ENCODE measurements at regions not wholly inside any gene's neighbourhood (a gene's known extent, or its start where the extent isn't known, plus 50 kb on each side); places are given as distances from the start of the nearest gene placed in this dataset.

DNA sequence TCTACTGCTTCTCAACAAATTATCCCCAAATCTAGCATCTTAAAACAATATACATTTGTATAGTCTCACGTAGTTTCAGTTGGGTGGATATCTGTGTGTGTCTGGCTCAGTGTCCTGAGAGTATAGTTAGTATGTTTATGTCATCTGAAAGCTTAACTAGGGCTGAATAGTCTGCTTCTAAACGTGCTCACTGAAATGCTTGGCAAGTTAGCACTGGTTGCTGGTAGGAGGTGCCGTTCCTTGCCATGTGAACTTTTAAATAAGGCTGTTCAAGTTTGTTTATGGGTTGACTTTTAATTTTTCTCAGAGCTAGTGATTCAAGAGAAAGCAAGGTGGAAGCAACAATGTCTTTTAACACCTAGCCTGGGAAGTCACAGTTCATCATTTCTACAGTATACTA, 1673.6 kb downstream of the PCDH7 start:
- no peak overlapping the region for H3K4me3 Mint-ChIP-seq
- no peak overlapping the region for H3K27ac Mint-ChIP-seq
- no peak for TF ChIP-seq CTCF (conservative IDR thresholded peaks at IDR 0.05)
- peaks cover 3% of the 10 kb centered on the region for H3K27me3 Mint-ChIP-seq
- no peak for DNase-seq (ENCODE audit: extremely low spot score, unreplicated experiment)
- H3K9me3 Mint-ChIP-seq: no peaks in the 10 kb centered on the region
- no peaks in the 10 kb centered on the region for H3K36me3 Mint-ChIP-seq
- no peaks in the 10 kb centered on the region for H3K4me1 Mint-ChIP-seq (ENCODE audit: unreplicated experiment)

DNA sequence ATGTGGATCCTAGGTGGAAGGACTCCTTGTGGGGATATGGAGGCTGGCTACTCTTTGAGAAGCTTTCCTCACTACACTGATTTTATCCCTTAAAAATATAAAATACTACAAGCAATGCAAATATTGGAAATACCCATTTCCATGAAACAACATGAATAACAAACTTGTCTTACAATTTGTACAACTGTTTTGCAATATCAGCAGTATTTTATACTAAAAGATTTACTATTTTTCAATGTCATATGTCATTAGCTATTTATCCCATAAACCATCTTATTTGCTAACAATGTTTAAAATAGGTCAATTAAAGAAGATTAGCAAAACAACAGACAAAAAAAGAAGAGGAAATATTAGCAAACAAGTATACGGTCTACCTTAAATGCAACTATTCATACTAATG, 1674.1 kb downstream of the PCDH7 start:
- Mint-ChIP-seq H3K27ac (no peak overlapping the region), H3K9me3 (no peaks in the 10 kb centered on the region), H3K36me3 (no peaks in the 10 kb centered on the region), H3K27me3 (peaks cover 3% of the 10 kb centered on the region), H3K4me3 (no peak overlapping the region), H3K4me1 (ENCODE audit: unreplicated experiment) (no peaks in the 10 kb centered on the region)
- TF ChIP-seq CTCF (conservative IDR thresholded peaks at IDR 0.05): no peak
- DNase-seq (ENCODE audit: extremely low spot score, unreplicated experiment): no peak

- no peak for TF ChIP-seq CTCF (conservative IDR thresholded peaks at IDR 0.05)
- Mint-ChIP-seq H3K27me3 (peaks cover 3% of the 10 kb centered on the region), H3K9me3 (no peaks in the 10 kb centered on the region), H3K4me1 (ENCODE audit: unreplicated experiment) (no peaks in the 10 kb centered on the region), H3K36me3 (no peaks in the 10 kb centered on the region), H3K27ac (no peak overlapping the region), H3K4me3 (no peak overlapping the region)
- DNase-seq (ENCODE audit: extremely low spot score, unreplicated experiment): no peak
These were observed 1676.4 kb downstream of the PCDH7 start for GRCh38 chr4:32396507-32397070.

DNA sequence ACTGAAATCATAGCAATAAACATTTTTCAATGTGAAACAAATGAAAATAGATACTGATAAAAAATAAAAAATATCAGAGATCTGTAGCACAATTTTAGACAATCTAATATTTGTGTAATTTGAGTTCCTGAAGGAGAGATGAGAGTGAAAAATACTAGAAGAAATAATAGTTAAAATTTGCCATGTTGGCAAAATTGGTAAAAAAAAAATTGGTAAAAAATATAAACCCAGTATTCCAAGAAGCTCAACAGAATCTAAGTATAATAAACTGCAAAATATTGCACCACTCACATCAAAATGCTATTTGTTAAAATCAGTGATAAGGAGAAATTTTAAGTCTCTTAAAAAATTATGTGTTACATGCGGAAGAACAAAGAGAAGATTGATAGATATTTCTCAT, 1680.7 kb downstream of the PCDH7 start:
- TF ChIP-seq CTCF (conservative IDR thresholded peaks at IDR 0.05): no peak
- Mint-ChIP-seq H3K4me1 (ENCODE audit: unreplicated experiment) (no peaks in the 10 kb centered on the region), H3K27ac (no peak overlapping the region), H3K36me3 (no peaks in the 10 kb centered on the region), H3K4me3 (no peak overlapping the region), H3K27me3 (peaks cover 3% of the 10 kb centered on the region), H3K9me3 (no peaks in the 10 kb centered on the region)
- no peak for DNase-seq (ENCODE audit: extremely low spot score, unreplicated experiment)

- H3K9me3 Mint-ChIP-seq: peaks cover 6% of the 10 kb centered on the region
- no peaks in the 10 kb centered on the region for H3K36me3 Mint-ChIP-seq
These were observed 1697.0 kb downstream of the PCDH7 start for GRCh38 chr4:32417113-32417704.

More at GRCh38 chr4:32417113-32417704, 1697.0 kb downstream of the PCDH7 start:
- DNase-seq (ENCODE audit: extremely low spot score, unreplicated experiment): no peak
- H3K27me3 Mint-ChIP-seq: no peaks in the 10 kb centered on the region
- H3K4me3 Mint-ChIP-seq: no peak overlapping the region
- no peak overlapping the region for H3K27ac Mint-ChIP-seq
- peak; percentile 56 for TF ChIP-seq CTCF (conservative IDR thresholded peaks at IDR 0.05)
- no peaks in the 10 kb centered on the region for H3K4me1 Mint-ChIP-seq (ENCODE audit: unreplicated experiment)

Measured in type B pancreatic cell (in vitro differentiated cells).